Stomach (tissue), 4 donors: ENCODE measurements at regions not wholly inside any gene's neighbourhood (a gene's known extent, or its start where the extent isn't known, plus 50 kb on each side); places are given as distances from the start of the nearest gene placed in this dataset.

Experiments
- POLR2A ChIP-seq, 4 donors: fragments of 450-650 bp; IDR thresholded peaks; one replicate each; pipeline ENCODE4 v1.6.1; 2016; ENCODE audit warnings: antibody characterized with exemption in 4 of 4, control low read depth in 2 of 4, mild to moderate bottlenecking in 1 of 4, moderate library complexity in 1 of 4
- POLR2AphosphoS5 ChIP-seq, 3 donors: sonication (generic); formaldehyde crosslinking; IDR thresholded peaks; one replicate each; pipeline ENCODE4 v1.6.1; 2016; ENCODE audit warnings: antibody characterized with exemption in 3 of 3
- TF ChIP-seq, protein P1 (sequence below), 7 experiments: fragments of 450-650 bp in 4 of 7; fragments of 200-600 bp in 3 of 7; sonication (generic) in 3 of 7; IDR thresholded peaks; one replicate each; pipeline ENCODE4 v1.5.1; 2016 to 2019; ENCODE audit warnings: antibody characterized with exemption in 7 of 7, control low read depth in 2 of 7, mild to moderate bottlenecking in 1 of 7

- TF ChIP-seq, protein P1, sequence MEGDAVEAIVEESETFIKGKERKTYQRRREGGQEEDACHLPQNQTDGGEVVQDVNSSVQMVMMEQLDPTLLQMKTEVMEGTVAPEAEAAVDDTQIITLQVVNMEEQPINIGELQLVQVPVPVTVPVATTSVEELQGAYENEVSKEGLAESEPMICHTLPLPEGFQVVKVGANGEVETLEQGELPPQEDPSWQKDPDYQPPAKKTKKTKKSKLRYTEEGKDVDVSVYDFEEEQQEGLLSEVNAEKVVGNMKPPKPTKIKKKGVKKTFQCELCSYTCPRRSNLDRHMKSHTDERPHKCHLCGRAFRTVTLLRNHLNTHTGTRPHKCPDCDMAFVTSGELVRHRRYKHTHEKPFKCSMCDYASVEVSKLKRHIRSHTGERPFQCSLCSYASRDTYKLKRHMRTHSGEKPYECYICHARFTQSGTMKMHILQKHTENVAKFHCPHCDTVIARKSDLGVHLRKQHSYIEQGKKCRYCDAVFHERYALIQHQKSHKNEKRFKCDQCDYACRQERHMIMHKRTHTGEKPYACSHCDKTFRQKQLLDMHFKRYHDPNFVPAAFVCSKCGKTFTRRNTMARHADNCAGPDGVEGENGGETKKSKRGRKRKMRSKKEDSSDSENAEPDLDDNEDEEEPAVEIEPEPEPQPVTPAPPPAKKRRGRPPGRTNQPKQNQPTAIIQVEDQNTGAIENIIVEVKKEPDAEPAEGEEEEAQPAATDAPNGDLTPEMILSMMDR (IDR thresholded peaks at IDR 0.05), result no peak
- no peak for TF ChIP-seq POLR2AphosphoS5 (IDR thresholded peaks at IDR 0.05)
- no peak for TF ChIP-seq POLR2A (IDR thresholded peaks at IDR 0.05)
These were observed 374.9 kb upstream of the CELF2 start for GRCh38 chr10:10642751-10643150.
